NCI-H1436 (cell line): ENCODE measurements at regions not wholly inside any gene's neighbourhood (a gene's known extent, or its start where the extent isn't known, plus 50 kb on each side); places are given as distances from the start of the nearest gene placed in this dataset.

Experiments used
- DNase-seq: peaks from one replicate; lab custom pipeline; 2025; lab: John Stamatoyannopoulos, UW

DNA sequence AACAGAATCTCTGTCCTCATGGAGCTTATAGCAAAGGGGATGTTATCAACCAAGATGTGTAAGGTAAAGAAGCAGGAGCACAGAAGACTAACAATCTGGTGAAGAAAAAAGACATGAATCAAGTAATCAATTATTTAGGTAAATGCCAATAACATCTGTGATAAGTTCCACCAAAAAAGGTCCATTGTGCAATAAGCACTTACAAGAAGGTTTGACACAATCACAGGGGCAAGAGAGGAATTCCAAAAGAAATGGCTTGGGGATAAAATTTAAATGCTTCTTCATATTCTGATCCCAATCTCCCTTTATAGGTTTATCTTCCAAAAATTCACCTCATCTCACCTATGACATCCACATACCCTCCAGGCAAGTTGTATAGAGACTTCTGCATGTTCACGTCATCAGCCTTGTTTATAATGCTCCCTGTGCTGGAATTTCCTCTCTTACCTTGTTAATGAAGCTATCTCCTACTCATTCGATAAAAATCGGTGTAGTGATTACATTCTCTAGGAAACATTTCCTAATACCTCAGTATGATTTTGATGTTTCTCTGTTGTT, 53.6 kb upstream of the DPT start:
- DNase-seq, result no peak

DNA sequence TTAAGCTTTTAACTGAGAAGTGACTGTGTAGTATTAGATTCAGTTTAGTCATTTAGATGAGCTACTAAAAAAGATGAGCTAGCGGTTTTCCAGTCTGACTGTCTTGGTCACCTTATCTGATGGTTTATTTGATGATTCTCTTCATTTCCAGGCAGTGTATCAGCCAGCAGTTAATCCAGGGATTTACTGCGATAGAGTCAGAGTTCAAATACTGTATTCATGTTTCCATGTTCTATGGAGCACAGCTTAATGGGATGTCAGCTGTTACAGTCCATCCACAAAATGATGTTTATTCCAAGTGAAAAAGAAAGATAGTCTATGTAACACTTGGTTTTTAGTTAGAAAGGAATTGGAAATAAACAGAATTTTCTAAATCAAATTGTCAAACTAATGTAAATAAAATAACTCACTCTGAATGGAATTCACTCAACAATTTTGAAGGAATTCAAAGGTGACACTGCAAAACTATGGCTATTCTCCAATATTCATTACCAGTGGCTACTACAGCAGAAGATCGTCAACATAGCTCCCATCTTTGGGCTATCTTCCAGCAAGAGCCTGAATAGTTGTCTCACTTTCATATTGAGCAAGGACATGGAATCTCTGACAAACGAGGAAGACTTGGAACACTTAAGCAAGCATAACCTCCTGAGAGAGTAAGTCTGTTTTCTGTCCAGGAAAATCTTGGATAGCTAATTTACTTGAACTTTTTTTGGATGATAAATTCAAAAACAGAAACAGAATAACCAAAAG, 54.6 kb upstream of the DPT start:
- DNase-seq, result no peak

DNA sequence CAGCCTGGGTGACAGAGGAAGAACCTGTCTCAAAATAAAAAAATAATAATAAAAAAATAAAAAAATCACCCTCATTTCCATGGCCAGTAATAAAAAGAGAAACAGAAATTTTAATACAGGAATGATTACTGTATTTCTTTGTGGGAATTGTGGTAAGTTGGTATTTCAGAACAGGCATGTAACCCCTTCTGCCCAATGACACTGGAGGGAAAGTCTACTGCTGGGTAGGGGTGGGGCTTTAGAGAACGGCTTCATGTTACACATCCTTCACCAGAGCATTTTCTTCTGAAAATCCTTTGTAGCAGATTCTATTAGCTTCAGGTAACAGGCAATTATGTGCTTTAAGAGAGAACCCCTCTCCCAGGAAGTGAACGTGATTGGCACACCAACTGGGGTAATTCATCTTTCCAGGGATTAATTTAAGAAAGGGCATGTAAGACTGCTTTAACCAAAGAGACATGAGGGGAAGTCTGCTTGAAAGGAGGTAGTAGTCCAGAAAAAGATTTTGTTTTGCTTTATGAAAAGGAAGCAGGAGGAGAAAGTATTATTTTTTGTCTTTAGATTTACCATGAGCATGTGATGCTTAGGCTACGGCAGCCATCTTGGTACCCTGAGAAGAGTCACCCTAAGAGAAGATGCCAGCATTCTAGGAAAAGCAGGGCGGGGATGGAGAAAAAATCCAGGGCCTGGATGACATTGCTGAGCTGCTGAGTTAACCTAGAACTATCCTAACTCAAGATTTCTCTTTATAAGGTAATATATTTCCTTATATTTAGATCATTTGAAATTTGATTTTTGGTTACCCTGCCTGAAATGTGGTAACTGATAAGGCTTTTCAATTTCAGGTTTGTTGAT, 57.7 kb upstream of the DPT start:
- DNase-seq, result peak; percentile 64

DNA sequence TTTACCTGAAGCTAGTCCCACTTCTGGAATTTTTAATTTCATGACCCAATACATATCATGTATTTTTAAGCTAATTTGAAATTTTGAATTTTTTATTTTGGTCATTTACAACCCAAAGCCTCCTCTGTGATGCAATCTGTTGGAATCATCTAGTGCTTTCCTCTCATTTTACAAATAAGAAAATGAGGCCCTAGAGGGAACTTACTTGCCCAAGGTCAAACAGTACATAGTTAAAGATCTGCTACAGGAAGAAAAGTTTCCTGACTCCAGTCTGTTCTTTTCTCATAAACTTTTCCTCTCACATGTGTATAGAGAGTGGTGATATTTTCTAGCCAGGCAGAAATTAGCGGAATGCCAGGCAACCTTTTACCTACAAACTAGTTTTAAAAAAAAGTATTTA, 59.3 kb upstream of the DPT start:
- no peak for DNase-seq

DNA sequence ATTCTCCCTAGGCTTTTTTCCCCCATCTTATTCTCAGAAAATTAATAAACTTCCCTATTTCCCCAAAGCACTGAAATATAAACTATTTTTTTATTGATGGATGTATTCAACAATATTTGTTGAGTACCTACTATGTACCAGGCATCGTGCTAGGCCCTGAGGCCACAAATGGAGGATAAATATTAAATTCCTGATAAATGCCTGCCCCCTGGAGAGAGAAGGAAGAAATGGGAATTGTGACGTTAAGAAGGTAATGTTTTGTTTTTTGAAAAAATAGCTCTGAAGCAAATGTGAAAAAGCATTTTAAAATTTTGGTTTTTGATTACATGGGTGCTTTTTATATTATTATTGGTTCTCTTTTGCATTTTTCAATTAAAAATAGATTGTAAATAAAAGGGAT, 60.5 kb upstream of the DPT start:
- DNase-seq, result no peak

DNA sequence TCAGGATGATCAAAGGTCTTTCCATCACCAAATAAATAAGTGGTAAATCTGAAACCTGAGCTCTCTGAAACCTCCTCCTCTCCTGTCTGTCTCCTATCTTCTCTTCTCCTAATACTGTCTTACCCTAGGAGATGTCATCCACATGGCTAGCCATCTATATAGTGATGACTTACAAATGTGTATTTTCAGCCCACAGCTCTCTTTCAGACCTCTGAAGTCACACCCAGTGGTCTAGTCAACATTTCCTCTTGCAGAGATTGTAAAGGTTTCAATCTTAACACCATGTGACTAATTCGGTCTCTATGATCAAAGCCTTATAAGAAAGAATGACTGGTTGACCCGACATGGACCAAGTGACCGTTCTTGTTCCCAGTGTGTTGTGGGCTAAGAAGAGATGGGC, 63.1 kb upstream of the DPT start:
- DNase-seq, result no peak

DNA sequence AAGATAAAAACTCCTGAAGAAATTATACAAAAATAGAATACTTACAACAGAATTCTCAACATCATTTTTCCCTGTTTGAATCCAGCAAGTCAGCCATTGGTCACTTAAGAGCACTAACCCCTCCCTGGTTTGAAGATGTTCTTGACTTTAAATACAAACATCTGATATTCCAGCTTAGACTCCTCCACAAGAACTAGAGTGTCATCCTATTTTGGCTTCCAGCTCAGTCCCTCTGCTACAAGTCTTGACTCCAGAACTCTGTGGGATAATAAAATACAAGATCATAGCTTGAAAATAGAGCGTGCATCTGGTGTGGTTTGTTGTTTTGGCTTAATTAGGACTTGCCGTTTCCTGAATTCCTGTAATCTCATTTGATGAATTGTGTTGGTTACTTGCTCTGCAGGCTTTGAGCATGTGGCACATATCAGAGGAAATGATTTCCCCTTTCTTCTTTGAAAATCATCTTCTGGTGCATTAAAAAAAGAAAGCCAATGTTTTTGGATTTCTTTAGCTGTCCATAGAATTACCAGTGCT, 63.7 kb upstream of the DPT start:
- no peak for DNase-seq

DNA sequence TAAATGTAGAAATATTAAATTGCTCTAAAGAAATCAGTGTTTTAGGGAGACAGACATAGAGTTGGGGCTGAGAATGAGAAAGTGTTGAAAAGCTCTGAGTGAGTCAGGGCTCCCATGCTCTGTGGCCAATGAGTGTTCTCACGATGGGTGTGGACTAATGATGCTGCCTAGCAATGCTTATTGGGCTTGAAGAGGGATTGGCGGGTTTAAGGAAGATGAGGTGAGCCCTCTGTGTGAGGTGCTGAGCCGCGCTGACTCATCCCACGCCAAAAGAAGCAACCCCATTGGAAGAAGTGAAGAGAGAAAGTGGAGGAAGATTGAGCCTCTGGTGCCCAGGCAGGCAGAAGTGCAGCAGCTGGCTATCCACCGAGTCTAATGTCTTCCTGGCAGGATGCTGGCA, 65.1 kb upstream of the DPT start:
- no peak for DNase-seq

DNA sequence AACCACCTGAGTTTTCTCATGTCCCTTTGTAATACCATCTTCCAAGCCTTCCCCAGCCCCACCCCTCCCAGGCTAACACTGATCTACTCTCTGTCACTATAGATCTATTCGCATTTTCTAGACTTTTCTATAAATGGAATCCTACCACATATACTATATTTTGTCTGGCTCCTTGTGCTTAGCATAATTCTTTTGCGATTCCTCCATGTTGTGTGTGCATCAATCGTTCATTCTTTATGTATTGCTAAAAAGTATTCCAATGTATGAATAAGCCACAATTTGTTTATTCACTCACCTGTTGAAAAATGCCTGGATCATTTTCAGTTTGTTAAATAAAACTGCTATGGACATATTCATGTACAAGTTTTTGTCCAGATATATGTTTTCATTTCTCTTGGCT, 66.7 kb upstream of the DPT start:
- no peak for DNase-seq

DNA sequence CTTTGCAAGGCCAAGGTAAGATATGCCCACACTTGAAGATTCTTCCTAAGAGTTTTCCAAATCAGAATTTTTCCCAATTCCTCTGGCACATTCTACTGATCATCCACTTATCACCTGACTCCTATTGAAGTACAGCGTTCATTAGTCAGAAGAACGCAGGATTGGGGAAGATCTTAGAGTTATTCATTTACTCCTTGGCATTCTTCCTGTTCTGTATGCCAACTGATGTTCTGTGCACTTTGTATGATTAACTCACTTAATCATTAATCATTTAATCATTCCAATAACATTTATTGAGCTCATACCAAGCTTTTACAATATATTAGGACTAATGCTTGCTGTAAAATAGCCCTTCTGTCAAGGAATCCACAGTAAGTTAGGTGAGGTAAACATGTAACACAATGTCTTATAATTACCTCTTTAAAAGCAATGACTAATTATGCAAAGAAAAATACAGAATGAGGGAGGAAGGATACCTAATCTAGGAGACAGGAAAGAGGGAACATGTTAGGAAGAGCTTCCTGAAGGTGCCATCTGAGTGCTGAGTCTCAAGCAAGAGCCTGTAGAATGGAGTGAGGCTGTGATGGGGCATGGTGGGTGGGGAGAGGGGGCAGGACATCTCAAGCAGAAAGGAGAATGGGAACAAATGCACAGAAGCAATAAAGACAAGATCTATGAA, 71.1 kb upstream of the DPT start:
- no peak for DNase-seq

DNA sequence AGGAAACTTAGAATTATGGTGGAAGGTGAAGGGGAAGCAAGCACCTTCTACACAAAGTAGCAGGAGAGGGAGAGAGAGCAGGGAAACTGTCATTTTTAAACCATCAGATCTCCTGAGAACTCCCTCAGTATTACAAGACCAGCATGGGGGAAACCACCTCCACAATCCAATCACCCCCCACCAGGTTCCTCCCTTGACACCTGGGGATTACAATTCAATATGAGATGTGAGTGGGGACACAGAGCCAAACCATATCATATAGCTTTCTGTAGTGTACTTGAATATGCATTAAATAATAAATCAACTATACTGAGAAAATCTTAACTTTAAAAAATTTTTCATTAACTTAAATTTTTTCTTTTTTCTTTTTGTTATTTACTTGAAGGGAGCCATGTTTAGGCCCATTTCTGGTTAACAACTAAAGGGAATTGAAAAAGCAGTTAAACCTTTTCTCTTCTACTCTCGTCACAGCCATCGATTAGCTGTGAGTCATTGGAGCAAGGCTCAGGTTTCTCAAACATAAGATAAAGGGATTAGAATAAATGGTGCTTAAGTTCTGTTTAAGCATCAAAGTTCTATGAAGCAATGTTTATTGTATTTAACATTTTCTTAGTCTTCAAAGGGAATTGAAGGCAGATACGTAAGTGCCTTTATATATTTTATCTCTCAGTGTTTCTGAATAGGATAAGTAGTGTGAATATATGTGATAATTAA, 72.2 kb upstream of the DPT start:
- peak; percentile 20 for DNase-seq

DNA sequence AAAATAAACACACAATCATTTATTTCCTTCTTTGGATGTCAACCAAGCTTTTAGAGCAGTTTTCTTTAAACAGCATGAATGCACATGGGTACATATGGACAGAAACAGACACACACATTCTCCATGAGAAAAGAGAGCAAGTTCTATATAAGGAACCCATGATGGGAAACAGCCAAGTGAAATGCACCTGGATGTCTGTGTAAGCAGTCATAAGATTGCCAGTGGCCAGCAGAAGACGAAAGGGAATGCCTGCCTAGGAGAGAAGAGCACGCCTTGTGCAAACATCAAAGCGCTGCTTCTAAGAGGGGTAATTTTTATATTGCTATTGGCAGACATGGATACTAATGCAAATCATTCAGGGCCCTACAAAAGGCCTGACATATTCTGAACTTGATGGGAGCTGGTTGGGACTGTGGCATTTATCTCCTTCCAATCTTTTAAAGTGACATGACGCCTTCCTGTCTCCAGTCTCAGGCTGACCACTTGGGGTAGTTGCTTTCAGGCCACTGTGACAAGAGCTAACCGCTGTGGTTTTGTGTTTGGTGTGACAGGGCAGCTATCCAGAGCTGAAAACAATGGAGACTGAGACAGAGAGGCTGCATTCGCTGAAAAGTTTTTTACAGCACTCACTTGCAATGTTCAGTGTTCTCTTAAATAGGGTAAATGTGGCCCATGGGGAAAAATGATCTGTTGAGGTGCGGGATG, 75.0 kb upstream of the DPT start:
- peak; percentile 7 for DNase-seq

DNA sequence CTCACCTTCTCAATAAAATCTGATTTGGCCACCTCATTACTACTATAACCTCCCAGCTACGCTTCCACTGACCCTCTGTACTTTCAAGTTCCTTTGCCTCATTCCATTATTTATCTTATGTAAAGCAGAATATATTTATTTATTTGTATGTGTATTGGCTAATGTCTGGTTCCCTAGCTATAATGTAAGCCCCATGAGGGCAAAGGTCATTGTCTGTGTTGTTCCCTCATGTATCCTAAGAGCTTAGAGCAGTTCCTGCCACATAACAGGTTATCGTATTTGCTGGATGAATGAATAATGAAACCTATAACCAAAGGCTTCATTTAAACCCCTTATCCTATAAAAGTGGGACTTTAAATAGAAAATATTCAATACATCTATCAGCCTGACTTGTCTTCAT, 77.9 kb upstream of the DPT start:
- no peak for DNase-seq

DNA sequence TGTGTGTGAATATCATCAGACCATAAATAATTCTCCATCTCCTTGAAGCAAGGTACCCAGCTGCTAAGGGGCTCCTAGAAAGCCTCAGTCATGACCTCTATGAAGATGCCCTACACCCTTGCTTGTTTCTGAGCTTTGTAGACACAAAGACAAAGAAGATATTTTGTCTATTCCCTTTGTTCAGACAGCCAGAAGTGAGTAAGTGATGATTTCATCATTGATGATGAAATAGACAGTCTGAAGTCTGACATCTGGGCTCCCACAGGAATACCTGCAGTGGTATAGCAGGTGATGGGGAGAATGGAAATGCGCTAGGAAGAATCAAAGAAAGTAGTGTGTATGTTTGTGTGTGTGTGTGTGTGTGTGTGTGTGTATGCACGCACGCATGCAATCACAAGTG, 82.2 kb upstream of the DPT start:
- no peak for DNase-seq

DNA sequence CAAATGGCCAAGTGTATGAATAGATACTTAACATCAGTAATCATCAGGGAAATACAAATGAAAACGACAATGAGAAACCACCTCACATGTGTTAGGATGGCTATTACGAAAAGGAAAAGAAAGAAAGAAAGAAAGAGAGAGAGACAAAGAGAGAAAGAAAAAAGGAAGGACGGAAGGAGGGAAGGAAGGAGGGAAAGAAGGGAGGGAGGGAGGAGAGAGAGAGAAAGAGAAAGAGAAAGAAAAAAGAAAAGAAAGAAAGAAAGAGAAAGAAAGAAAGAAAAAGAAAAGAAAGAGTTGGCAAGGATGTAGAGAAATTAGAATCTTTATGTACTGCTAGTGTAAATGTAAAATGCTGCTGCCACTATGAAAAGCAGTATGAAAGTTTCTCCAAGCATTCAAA, 90.7 kb upstream of the DPT start:
- DNase-seq, result no peak

DNA sequence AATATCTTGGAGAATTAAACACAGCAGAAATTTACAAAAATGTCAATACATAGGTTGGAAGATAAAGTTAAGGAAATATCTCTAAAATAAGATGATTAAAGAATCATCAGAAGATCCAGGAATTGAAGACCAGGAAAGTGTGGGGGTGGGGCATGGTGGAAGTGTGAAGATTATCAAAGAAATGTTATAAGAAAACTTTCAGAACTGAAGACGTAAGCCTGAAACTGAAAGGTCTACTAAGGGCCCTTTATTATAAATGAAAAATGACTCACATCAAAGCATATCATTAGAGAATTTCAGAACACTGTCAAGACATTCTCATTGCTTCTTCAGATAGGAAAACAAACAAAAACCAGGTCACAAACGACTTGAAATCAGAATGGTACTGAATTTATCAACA, 92.4 kb upstream of the DPT start:
- DNase-seq, result no peak

DNA sequence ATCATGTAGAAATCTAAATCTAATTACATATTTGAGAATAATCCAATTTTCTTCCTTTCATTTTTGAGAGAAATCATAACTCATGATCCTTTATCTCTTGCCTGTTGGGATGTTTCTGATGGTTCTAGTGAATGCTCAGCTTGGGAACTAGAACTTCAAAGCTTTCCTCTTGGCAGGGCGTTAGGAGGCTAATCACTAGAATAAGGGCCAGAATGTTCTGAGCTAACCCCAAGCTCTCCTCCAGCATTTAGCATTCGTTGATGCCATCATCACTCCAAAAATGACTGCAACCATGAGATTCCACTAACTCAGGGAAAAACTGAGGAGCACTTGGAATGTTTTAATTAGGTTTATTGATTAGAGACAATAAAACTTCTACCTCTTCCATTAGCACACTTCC, 93.9 kb upstream of the DPT start:
- DNase-seq, result no peak

DNA sequence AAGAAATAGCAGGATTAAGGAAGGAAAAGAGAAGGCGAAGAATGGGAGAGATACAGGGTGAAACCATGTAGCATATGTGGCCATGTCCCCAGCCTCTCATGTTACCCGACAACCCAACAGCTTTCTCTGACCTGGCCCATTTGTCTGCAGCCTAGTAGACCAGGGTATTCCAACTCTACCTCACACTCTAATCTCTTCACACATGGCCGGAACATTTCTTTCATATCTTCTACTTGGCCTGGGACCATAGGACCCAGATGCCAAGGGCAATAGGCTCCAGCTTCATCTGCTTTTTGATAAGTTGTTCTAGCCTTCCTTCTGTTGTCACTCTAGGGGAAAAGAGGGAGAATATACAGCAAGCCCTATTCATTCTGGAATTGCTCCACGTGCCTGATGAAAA, 95.0 kb upstream of the DPT start:
- DNase-seq, result no peak

DNA sequence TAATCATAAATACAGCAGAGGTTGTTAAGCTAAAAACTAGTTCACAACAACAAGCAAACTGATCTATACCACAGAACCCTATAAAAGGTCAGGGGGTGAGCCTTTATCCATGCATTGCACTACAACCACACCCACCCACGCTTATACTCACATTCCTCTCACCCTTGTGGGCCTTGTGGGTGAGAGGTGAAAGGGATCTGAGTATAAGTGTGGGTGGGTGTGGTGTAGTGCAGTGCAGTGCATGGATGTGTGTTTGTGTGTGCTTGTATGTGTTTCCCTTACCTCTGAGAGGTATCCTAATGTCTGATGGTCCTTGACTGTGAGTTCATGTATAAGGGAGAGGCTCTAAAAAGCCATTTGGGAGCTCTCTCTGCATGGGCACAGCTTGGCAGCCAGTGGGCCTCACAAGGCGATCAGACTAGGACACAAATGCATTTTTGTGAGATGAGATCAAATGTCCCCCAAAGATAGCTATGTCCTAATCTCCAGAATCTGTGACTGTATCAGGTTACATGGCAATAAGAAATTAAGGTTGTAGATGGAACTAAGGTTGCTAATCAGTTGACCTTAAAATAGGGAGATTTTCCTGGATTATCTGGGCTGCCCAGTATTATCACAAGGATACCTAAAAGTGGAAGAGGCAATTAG, 95.5 kb upstream of the DPT start:
- no peak for DNase-seq

DNA sequence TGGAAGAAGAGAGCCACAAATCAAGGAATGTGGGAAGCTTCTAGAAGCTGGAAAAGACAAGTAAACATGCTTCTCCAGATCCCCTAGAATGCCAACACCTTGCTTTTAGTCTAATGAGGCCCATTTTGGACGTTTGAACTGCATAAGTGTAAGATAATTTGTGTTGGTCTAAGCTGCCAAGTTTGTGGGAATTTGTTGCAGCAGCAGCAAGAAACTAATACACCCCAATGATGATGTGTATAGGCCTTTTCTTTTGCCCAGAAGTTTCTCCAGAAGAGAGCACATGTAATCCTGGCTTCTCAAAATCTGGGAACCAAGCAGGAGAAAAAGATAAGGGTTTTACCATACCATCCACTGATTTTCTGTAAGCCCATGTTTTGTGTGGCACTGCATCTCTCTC, 96.1 kb upstream of the DPT start:
- DNase-seq, result no peak

DNA sequence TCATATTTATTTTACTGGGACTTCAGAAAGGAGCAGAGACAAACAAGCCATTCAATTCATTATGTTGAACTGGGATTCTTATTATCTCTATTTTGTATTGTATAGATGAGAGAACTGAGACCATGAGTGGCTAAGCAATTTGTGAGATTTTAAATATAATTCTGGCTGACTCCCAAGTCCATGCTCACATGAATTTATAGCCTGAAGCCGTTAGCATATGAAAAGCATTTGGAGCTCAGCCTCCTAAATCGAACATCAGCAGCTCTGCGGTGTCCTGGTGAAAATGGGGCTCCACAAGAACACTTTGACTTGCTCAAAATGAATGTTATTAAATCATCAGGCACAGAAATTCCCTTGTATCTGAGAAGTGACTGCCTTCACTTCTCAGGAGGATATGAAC, 96.8 kb upstream of the DPT start:
- no peak for DNase-seq
